ENCODE measurements at regions not wholly inside any gene's neighbourhood (a gene's known extent, or its start where the extent isn't known, plus 50 kb on each side); places are given as distances from the start of the nearest gene placed in this dataset.

DNA sequence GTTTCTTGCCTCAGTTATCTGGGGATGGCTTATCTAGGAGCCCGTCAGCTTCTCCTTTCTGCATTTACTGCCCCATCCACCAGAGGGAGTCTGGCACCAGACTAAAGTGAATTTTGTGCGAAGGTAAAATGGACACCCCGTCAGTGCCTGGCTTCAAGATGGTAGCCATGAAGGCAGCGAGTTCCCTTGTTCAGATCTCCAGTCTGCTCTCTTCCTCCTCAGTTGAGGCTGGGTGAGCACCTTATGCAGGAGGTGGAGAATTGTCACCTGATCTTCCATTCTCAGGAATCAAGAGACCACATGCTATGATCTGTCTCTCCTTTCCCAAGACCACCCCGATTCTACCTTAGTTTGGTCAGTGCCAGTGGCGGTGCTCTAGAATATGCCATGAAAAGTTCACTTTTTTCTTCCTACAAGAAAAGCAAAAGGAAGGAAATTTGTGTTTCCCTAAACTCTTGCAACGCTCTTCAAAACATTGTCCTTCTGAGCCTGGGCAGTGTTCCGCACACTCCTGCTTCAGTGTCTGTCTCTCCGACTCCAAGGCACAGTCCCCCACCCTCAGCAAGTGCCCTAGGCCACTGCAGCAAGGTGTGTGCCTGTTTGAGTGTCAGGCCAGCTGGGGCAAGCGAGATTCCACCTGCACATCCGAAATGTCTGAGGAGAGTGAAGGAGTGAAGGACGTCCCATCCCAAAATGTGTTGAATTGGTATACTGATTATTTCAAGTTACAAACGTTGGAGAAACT, 168.6 kb downstream of the SS18 start:
- TF ChIP-seq, protein P1, sequence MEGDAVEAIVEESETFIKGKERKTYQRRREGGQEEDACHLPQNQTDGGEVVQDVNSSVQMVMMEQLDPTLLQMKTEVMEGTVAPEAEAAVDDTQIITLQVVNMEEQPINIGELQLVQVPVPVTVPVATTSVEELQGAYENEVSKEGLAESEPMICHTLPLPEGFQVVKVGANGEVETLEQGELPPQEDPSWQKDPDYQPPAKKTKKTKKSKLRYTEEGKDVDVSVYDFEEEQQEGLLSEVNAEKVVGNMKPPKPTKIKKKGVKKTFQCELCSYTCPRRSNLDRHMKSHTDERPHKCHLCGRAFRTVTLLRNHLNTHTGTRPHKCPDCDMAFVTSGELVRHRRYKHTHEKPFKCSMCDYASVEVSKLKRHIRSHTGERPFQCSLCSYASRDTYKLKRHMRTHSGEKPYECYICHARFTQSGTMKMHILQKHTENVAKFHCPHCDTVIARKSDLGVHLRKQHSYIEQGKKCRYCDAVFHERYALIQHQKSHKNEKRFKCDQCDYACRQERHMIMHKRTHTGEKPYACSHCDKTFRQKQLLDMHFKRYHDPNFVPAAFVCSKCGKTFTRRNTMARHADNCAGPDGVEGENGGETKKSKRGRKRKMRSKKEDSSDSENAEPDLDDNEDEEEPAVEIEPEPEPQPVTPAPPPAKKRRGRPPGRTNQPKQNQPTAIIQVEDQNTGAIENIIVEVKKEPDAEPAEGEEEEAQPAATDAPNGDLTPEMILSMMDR (conservative IDR thresholded peaks at IDR 0.05; ENCODE audit: low read depth, low read length) = peak; percentile 47
- no peak for TF ChIP-seq RFX5 (IDR thresholded peaks at IDR 0.05; ENCODE audit: low read depth, low read length)
- TF ChIP-seq POLR2A (IDR thresholded peaks at IDR 0.05; ENCODE audit: low read depth, low read length) = no peak
- no peak for TF ChIP-seq RCOR1 (IDR thresholded peaks at IDR 0.05; ENCODE audit: insufficient replicate concordance, low read length)
- TF ChIP-seq CEBPB (IDR thresholded peaks at IDR 0.05; ENCODE audit: low read depth, low read length) = no peak
- TF ChIP-seq RAD21 (IDR thresholded peaks at IDR 0.05; ENCODE audit: low read length) = peak; percentile 55

Data from IMR-90 (cell line).